A549 (cell line): ENCODE measurements at regions not wholly inside any gene's neighbourhood (a gene's known extent, or its start where the extent isn't known, plus 50 kb on each side); places are given as distances from the start of the nearest gene placed in this dataset.

ENCODE experiments used
- ATAC-seq, 2 experiments: fragments of 200-7000 bp in 1 of 2; fragments of >200 bp in 1 of 2; cut with Nextera tagmentation in 1 of 2; cut with Tn5 transposase in 1 of 2; 3 replicates each; pipeline versions ENCODE4 v1.8.0 to v1.9.1; 2018 to 2020; ENCODE audit warnings: mild to moderate bottlenecking in 1 of 2, moderate library complexity in 1 of 2
- CTCF ChIA-PET: fragments of 300-600 bp; sonication (Branson Sonifier 250); formaldehyde crosslinking; extraction: SDS; loops from one replicate; lab custom pipeline; 2021; ENCODE audit warnings: antibody characterized with exemption, inconsistent platforms; lab: Yijun Ruan, JAX
- POLR2A ChIA-PET: fragments of 350-600 bp; formaldehyde crosslinking; extraction: SDS; loops from one replicate; lab custom pipeline; 2021; ENCODE audit warnings: antibody characterized with exemption, inconsistent platforms; lab: Yijun Ruan, JAX
- DNase-seq, 2 experiments: peaks; one replicate each; pipeline versions ENCODE4 v3.0.0 to v3.0.0-alpha.2; 2011 to 2016; ENCODE audit warnings: low read depth in 1 of 2, low spot score in 1 of 2
- FAIRE-seq: peaks from 2 replicates; lab custom pipeline; 2011; peaks lifted over from hg19 to GRCh38; lab: Jason Lieb, UNC
- H3K27ac ChIP-seq, 2 experiments: fragments of >200 bp; sonication (Bioruptor Twin); formaldehyde crosslinking; 3 replicates each; pipeline ENCODE4 v1.5.1; 2016 to 2017
- H3K4me1 ChIP-seq: fragments of >200 bp; sonication (Bioruptor Twin); formaldehyde crosslinking; 3 replicates; pipeline ENCODE4 v1.6.1; 2016
- H3K4me2 ChIP-seq: fragments of >200 bp; sonication (Bioruptor Twin); formaldehyde crosslinking; 3 replicates; pipeline ENCODE4 v1.6.1; 2016
- H3K4me3 ChIP-seq: fragments of >200 bp; sonication (Bioruptor Twin); formaldehyde crosslinking; 3 replicates; pipeline ENCODE4 v1.5.1; 2016
- H3K9me3 ChIP-seq: fragments of >200 bp; sonication (Bioruptor Twin); formaldehyde crosslinking; 3 replicates; pipeline ENCODE4 v1.6.1; 2016
- CBX2 ChIP-seq: fragments of 200-600 bp; sonication (generic); IDR thresholded peaks from 2 replicates; pipeline ENCODE4 v1.6.1; 2016; ENCODE audit warnings: low read depth, mild to moderate bottlenecking, borderline replicate concordance
- CEBPB ChIP-seq, 2 experiments: fragments of >200 bp in 1 of 2; sonication (Bioruptor Twin) in 1 of 2; formaldehyde crosslinking in 1 of 2; IDR thresholded peaks; 2 replicates each; pipeline ENCODE4 v1.6.1; 2012 to 2016
- CHD4 ChIP-seq: fragments of 200-600 bp; sonication (generic); IDR thresholded peaks from 2 replicates; pipeline ENCODE4 v1.6.1; 2016; ENCODE audit warnings: antibody characterized with exemption, mild to moderate bottlenecking, borderline replicate concordance
- CTCF ChIP-seq: fragments of >200 bp; sonication (Bioruptor Twin); formaldehyde crosslinking; IDR thresholded peaks from 3 replicates; pipeline ENCODE4 v1.5.1; 2016
- ELK1 ChIP-seq: fragments of 150-350 bp; IDR thresholded peaks from 2 replicates; pipeline ENCODE4 v1.6.1; 2014; ENCODE audit warnings: low read depth, mild to moderate bottlenecking, low read length
- EP300 ChIP-seq, 2 experiments: fragments of >200 bp; sonication (Bioruptor Twin); formaldehyde crosslinking; IDR thresholded peaks; 2 replicates in 1 of 2; 3 replicates in 1 of 2; pipeline ENCODE4 v1.6.1; 2016 to 2017
- FOSB ChIP-seq: fragments of 250-450 bp; sonication (Bioruptor Pico); IDR thresholded peaks from 2 replicates; pipeline ENCODE4 v1.5.0; 2020; ENCODE audit warnings: mild to moderate bottlenecking, moderate library complexity
- FOSL2 ChIP-seq, 2 experiments: fragments of 450-650 bp in 1 of 2; fragments of >200 bp in 1 of 2; sonication (Bioruptor Twin) in 1 of 2; formaldehyde crosslinking; IDR thresholded peaks; 2 replicates each; pipeline versions ENCODE4 v1.5.0 to v1.6.1; 2016 to 2020; ENCODE audit warnings: mild to moderate bottlenecking in 1 of 2, moderate library complexity in 1 of 2
- FOXS1 ChIP-seq: fragments of 250-450 bp; sonication (Bioruptor Pico); IDR thresholded peaks from 2 replicates; pipeline ENCODE4 v1.5.0; 2020; ENCODE audit warnings: mild to moderate bottlenecking, moderate library complexity
- GATA3 ChIP-seq: IDR thresholded peaks from 2 replicates; pipeline ENCODE4 v1.6.1; 2012; ENCODE audit warnings: borderline replicate concordance
- HDAC2 ChIP-seq: fragments of 200-600 bp; sonication (generic); IDR thresholded peaks from 2 replicates; pipeline ENCODE4 v1.6.1; 2016
- HOXB13 ChIP-seq: fragments of 250-450 bp; sonication (Bioruptor Pico); IDR thresholded peaks from 2 replicates; pipeline ENCODE4 v1.5.0; 2020; ENCODE audit warnings: low read depth, mild to moderate bottlenecking, moderate library complexity
- MAFK ChIP-seq: fragments of 450-650 bp; IDR thresholded peaks from 2 replicates; pipeline ENCODE4 v1.6.1; 2014; ENCODE audit not compliant: partially characterized antibody
- MYC ChIP-seq: IDR thresholded peaks from 2 replicates; pipeline ENCODE4 v1.6.1; 2012; ENCODE audit warnings: mild to moderate bottlenecking, inconsistent platforms, low read length, improper control_type of control experiment, borderline replicate concordance
- NPAS2 ChIP-seq: fragments of 250-450 bp; sonication (Bioruptor Pico); IDR thresholded peaks from 2 replicates; pipeline ENCODE4 v1.8.0; 2022; ENCODE audit warnings: mild to moderate bottlenecking, moderate library complexity, borderline replicate concordance
- PBX3 ChIP-seq: IDR thresholded peaks from 2 replicates; pipeline ENCODE4 v1.6.1; 2012
- PHF8 ChIP-seq: fragments of 200-600 bp; sonication (generic); IDR thresholded peaks from 2 replicates; pipeline ENCODE4 v1.6.1; 2016; ENCODE audit warnings: low read depth, mild to moderate bottlenecking, antibody characterized with exemption, moderate library complexity, borderline replicate concordance
- POLR2AphosphoS2 ChIP-seq: conservative IDR thresholded peaks from 2 replicates; pipeline ENCODE4 v1.6.1; 2012; ENCODE audit warnings: low read length, improper control_type of control experiment, inconsistent platforms
- RCOR1 ChIP-seq: fragments of 150-350 bp; IDR thresholded peaks from 2 replicates; pipeline ENCODE4 v1.6.1; 2014; ENCODE audit warnings: antibody characterized with exemption, low read length, low read depth
- TP53 ChIP-seq: fragments of 250-450 bp; sonication (Bioruptor Pico); IDR thresholded peaks from 2 replicates; pipeline ENCODE4 v1.5.0; 2021; ENCODE audit warnings: mild to moderate bottlenecking, moderate library complexity
- ZNF302 ChIP-seq: fragments of 250-450 bp; sonication (Bioruptor Pico); IDR thresholded peaks from 2 replicates; pipeline ENCODE4 v1.9.0; 2021; ENCODE audit warnings: inconsistent platforms, mild to moderate bottlenecking, moderate library complexity
- WGBS: methylation state at CpG from one replicate; pipeline ENCODE4 v1.1.6; 2017; ENCODE audit errors: missing lambda C conversion rate; 5-methylcytosine and 5-hydroxymethylcytosine counted together
- TF ChIP-seq, protein P1 (sequence below): fragments of 450-650 bp; IDR thresholded peaks from 2 replicates; pipeline ENCODE4 v1.6.1; 2014; ENCODE audit warnings: antibody characterized with exemption
- TF ChIP-seq, protein P2 (sequence below): fragments of 250-450 bp; sonication (Bioruptor Pico); IDR thresholded peaks from 2 replicates; pipeline ENCODE4 v1.5.0; 2021; ENCODE audit warnings: mild to moderate bottlenecking, moderate library complexity, borderline replicate concordance
- TF ChIP-seq, protein P3 (sequence below): fragments of >200 bp; sonication (Bioruptor Twin); formaldehyde crosslinking; IDR thresholded peaks from 2 replicates; pipeline ENCODE4 v1.6.1; 2016
- TF ChIP-seq, protein P4 (sequence below): fragments of 250-450 bp; sonication (Bioruptor Pico); IDR thresholded peaks from 2 replicates; pipeline ENCODE4 v1.5.0; 2020; ENCODE audit warnings: low read depth, mild to moderate bottlenecking, moderate library complexity

DNA sequence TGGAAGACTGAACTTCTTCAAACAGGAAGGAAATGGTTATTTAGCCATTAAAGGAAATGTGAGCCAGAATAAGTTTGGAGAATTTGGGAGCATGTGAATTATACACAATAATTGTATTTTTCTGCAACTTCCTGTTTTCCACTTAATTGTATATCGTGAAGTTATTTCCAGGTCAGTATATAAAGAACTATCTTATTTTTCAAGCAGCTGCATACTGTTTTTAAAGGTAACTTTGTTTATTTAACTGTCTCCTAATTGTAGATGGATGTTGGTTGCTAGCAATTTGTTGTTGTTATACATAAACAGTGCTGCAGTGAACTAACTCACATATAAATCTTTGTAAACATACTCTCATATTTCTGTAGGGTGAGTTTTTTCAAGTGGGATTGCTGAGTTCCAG is 180.3 kb downstream of the HLX start:
- H3K4me1 ChIP-seq = no peaks in the 10 kb centered on the region
- peaks cover 7% of the 10 kb centered on the region; the same call in 1 of the 3 replicates for H3K9me3 ChIP-seq
- TF ChIP-seq MYC (no peak), PBX3 (no peak), PHF8 (no peak), GATA3 (no peak), RCOR1 (no peak), CHD4 (no peak), CEBPB (IDR thresholded peaks at IDR 0.05) (no peak), HOXB13 (no peak), FOSB (CRISPR knock-in tag) (no peak), ELK1 (no peak), FOSL2 (IDR thresholded peaks at IDR 0.05) (no peak), FOSL2 (CRISPR knock-in tag; IDR thresholded peaks at IDR 0.05) (no peak), HDAC2 (no peak), MAFK (no peak), NPAS2 (CRISPR knock-in tag) (no peak), ZNF302 (CRISPR knock-in tag) (no peak)
- TF ChIP-seq, protein P1, sequence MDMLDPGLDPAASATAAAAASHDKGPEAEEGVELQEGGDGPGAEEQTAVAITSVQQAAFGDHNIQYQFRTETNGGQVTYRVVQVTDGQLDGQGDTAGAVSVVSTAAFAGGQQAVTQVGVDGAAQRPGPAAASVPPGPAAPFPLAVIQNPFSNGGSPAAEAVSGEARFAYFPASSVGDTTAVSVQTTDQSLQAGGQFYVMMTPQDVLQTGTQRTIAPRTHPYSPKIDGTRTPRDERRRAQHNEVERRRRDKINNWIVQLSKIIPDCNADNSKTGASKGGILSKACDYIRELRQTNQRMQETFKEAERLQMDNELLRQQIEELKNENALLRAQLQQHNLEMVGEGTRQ = no peak
- TF ChIP-seq, protein P2, sequence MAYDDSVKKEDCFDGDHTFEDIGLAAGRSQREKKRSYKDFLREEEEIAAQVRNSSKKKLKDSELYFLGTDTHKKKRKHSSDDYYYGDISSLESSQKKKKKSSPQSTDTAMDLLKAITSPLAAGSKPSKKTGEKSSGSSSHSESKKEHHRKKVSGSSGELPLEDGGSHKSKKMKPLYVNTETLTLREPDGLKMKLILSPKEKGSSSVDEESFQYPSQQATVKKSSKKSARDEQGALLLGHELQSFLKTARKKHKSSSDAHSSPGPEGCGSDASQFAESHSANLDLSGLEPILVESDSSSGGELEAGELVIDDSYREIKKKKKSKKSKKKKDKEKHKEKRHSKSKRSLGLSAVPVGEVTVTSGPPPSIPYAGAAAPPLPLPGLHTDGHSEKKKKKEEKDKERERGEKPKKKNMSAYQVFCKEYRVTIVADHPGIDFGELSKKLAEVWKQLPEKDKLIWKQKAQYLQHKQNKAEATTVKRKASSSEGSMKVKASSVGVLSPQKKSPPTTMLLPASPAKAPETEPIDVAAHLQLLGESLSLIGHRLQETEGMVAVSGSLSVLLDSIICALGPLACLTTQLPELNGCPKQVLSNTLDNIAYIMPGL (CRISPR knock-in tag) = no peak
- TF ChIP-seq, protein P3, sequence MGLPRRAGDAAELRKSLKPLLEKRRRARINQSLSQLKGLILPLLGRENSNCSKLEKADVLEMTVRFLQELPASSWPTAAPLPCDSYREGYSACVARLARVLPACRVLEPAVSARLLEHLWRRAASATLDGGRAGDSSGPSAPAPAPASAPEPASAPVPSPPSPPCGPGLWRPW = no peak
- DNase-seq (no peak), ATAC-seq (no peak), FAIRE-seq (no peak)
- WGBS = 66% methylated on average over 1 of the region's 1 CpG
- H3K27ac ChIP-seq = no peak overlapping the region
- H3K4me2 ChIP-seq = no peak overlapping the region
- H3K4me3 ChIP-seq = no peak overlapping the region
- ChIA-PET POLR2A (no interaction called here), CTCF (no interaction called here)

DNA sequence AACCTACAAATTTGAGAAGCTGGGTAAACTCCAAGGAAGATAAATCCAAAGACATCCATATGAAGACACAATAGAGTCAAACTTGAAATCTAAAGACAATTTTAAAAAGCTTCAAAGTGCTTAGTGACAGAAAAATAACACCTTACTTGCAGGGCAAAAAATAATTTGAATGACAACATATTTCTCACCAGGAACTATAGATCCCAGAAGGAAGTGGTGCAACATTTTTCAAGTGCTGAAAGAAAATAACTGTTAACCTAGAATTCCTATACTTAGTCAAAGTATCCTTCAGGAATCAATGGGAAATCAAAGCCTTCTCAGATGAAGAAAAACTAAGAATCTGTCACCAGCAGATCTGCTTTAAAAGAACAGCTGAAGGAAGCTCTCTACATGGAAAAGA is 184.4 kb downstream of the HLX start:
- H3K9me3 ChIP-seq = peaks cover 7% of the 10 kb centered on the region; the same call in 1 of the 3 replicates
- DNase-seq (no peak), ATAC-seq (no peak), FAIRE-seq (no peak)
- POLR2A ChIA-PET = no interaction called here
- no peaks in the 10 kb centered on the region for H3K4me1 ChIP-seq
- CTCF ChIA-PET = no interaction called here
- H3K4me3 ChIP-seq = no peak overlapping the region
- no peak overlapping the region for H3K4me2 ChIP-seq
- H3K27ac ChIP-seq = no peak overlapping the region
- TF ChIP-seq POLR2AphosphoS2 (no peak), FOSL2 (IDR thresholded peaks at IDR 0.05) (no peak), FOSL2 (CRISPR knock-in tag; IDR thresholded peaks at IDR 0.05) (no peak), CEBPB (IDR thresholded peaks at IDR 0.05) (no peak), CBX2 (no peak), PBX3 (no peak), PHF8 (no peak), TP53 (CRISPR knock-in tag) (no peak), ZNF302 (CRISPR knock-in tag) (no peak), EP300 (IDR thresholded peaks at IDR 0.05) (no peak), CTCF (no peak), RCOR1 (no peak), HDAC2 (no peak), FOXS1 (CRISPR knock-in tag) (no peak)
- TF ChIP-seq, protein P4, sequence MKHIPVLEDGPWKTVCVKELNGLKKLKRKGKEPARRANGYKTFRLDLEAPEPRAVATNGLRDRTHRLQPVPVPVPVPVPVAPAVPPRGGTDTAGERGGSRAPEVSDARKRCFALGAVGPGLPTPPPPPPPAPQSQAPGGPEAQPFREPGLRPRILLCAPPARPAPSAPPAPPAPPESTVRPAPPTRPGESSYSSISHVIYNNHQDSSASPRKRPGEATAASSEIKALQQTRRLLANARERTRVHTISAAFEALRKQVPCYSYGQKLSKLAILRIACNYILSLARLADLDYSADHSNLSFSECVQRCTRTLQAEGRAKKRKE (CRISPR knock-in tag) = no peak
- TF ChIP-seq, protein P2 (CRISPR knock-in tag) = no peak
